ENCODE measurements at regions not wholly inside any gene's neighbourhood (a gene's known extent, or its start where the extent isn't known, plus 50 kb on each side); places are given as distances from the start of the nearest gene placed in this dataset.
"Not testable (repeated sequence)": the region's sequence is repeated elsewhere in the genome, so short reads cannot be mapped to it uniquely, and the experiment has no call there.

DNA sequence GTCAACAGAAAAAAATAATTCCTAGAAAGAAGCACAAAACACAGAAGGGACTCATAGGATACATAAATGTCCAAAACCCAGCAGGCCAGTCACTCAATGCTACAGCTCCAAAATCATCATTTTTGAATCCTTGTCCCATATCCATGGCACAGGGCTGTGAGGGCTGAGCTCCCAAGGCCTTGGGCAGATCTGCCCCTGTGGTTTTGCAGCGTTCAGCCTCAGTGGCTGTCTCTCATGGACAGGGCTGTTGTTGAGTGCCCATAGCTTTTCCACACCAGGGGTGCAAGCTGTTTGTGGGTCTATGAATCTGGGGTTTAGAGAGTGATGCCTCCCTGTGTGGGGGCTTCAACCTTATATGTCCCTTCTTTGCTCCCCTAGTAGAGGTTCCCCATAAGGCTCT lies 243.2 kb downstream of the CWH43 start:
- not testable (repeated sequence) for TF ChIP-seq CTCF, POLR2A (IDR thresholded peaks at IDR 0.05)
